ENCODE measurements at regions not wholly inside any gene's neighbourhood (a gene's known extent, or its start where the extent isn't known, plus 50 kb on each side); places are given as distances from the start of the nearest gene placed in this dataset.

- H3K9me2 ChIP-seq (ENCODE audit: low read depth, low read length), result no peaks in the 10 kb centered on the region
Observed at GRCh38 chr10:121108051-121108450, 256.9 kb downstream of the WDR11 start.

GRCh38 chr10:121110369-121110768 lies 259.2 kb downstream of the WDR11 start:
- H3K4me2 ChIP-seq (ENCODE audit: low read length), result no peak overlapping the region
- TF ChIP-seq CTCF (IDR thresholded peaks at IDR 0.05; ENCODE audit: low read length), result no peak
- H2AFZ ChIP-seq (ENCODE audit: low read length), result no peak overlapping the region
- H3K79me2 ChIP-seq (ENCODE audit: insufficient read depth, low read length), result no peaks in the 10 kb centered on the region
- H3K4me1 ChIP-seq (ENCODE audit: insufficient read depth, low read length, severe bottlenecking), result no peaks in the 10 kb centered on the region
- no peaks in the 10 kb centered on the region for H3K36me3 ChIP-seq (ENCODE audit: insufficient read depth, low read length)
- no peaks in the 10 kb centered on the region for H3F3A ChIP-seq (ENCODE audit: insufficient read depth, low read length)
- no peak overlapping the region for H3K9ac ChIP-seq (ENCODE audit: low read length)
- H3K9me2 ChIP-seq (ENCODE audit: low read depth, low read length), result no peaks in the 10 kb centered on the region
- no peak overlapping the region for H3K27ac ChIP-seq (ENCODE audit: low read depth, low read length, poor library complexity, severe bottlenecking)
- H3K9me3 ChIP-seq (ENCODE audit: low read length), result no peaks in the 10 kb centered on the region
- H3K27me3 ChIP-seq (ENCODE audit: insufficient read depth, low read length), result no peaks in the 10 kb centered on the region
- no peaks in the 10 kb centered on the region for H4K20me1 ChIP-seq (ENCODE audit: insufficient read depth, low read length)
- no peak overlapping the region for H3K4me3 ChIP-seq (ENCODE audit: low read depth, low read length, poor library complexity, severe bottlenecking)

More at GRCh38 chr10:121108051-121108450, 256.9 kb downstream of the WDR11 start:
- Histone ChIP-seq H3K27me3 (ENCODE audit: insufficient read depth, low read length) (no peaks in the 10 kb centered on the region), H4K20me1 (ENCODE audit: insufficient read depth, low read length) (no peaks in the 10 kb centered on the region), H3K79me2 (ENCODE audit: insufficient read depth, low read length) (no peaks in the 10 kb centered on the region), H3K4me3 (ENCODE audit: low read depth, low read length, poor library complexity, severe bottlenecking) (no peak overlapping the region), H3K9me3 (ENCODE audit: low read length) (no peaks in the 10 kb centered on the region), H3K4me2 (ENCODE audit: low read length) (no peak overlapping the region), H3K4me1 (ENCODE audit: insufficient read depth, low read length, severe bottlenecking) (no peaks in the 10 kb centered on the region), H2AFZ (ENCODE audit: low read length) (no peak overlapping the region), H3F3A (ENCODE audit: insufficient read depth, low read length) (no peaks in the 10 kb centered on the region), H3K9ac (ENCODE audit: low read length) (no peak overlapping the region), H3K36me3 (ENCODE audit: insufficient read depth, low read length) (no peaks in the 10 kb centered on the region), H3K27ac (ENCODE audit: low read depth, low read length, poor library complexity, severe bottlenecking) (no peak overlapping the region)
- TF ChIP-seq EZH2 (IDR thresholded peaks at IDR 0.05; ENCODE audit: borderline replicate concordance, low read length), result no peak
- no peak for TF ChIP-seq CTCF (IDR thresholded peaks at IDR 0.05; ENCODE audit: low read length)

GRCh38 chr10:121112136-121112535 lies 261.0 kb downstream of the WDR11 start:
- TF ChIP-seq CTCF (IDR thresholded peaks at IDR 0.05; ENCODE audit: low read length) (no peak), EZH2 (IDR thresholded peaks at IDR 0.05; ENCODE audit: borderline replicate concordance, low read length) (no peak)
- H2AFZ ChIP-seq (ENCODE audit: low read length), result no peak overlapping the region

More at GRCh38 chr10:121112136-121112535, 261.0 kb downstream of the WDR11 start:
- H3K36me3 ChIP-seq (ENCODE audit: insufficient read depth, low read length), result no peaks in the 10 kb centered on the region
- no peaks in the 10 kb centered on the region for H3F3A ChIP-seq (ENCODE audit: insufficient read depth, low read length)
- H3K27ac ChIP-seq (ENCODE audit: low read depth, low read length, poor library complexity, severe bottlenecking), result no peak overlapping the region
- H3K79me2 ChIP-seq (ENCODE audit: insufficient read depth, low read length), result no peaks in the 10 kb centered on the region
- H3K9me3 ChIP-seq (ENCODE audit: low read length), result no peaks in the 10 kb centered on the region
- no peaks in the 10 kb centered on the region for H4K20me1 ChIP-seq (ENCODE audit: insufficient read depth, low read length)
- no peak overlapping the region for H3K4me3 ChIP-seq (ENCODE audit: low read depth, low read length, poor library complexity, severe bottlenecking)
- H3K4me2 ChIP-seq (ENCODE audit: low read length), result no peak overlapping the region
- no peaks in the 10 kb centered on the region for H3K4me1 ChIP-seq (ENCODE audit: insufficient read depth, low read length, severe bottlenecking)
- H3K9me2 ChIP-seq (ENCODE audit: low read depth, low read length), result no peaks in the 10 kb centered on the region
- H3K9ac ChIP-seq (ENCODE audit: low read length), result no peak overlapping the region
- H3K27me3 ChIP-seq (ENCODE audit: insufficient read depth, low read length), result no peaks in the 10 kb centered on the region; the same call in 1 of the 2 replicates
